Memory B cell (primary cell): ENCODE measurements at regions not wholly inside any gene's neighbourhood (a gene's known extent, or its start where the extent isn't known, plus 50 kb on each side); places are given as distances from the start of the nearest gene placed in this dataset.

Experiments
- ATAC-seq: fragments of 150-1000 bp; cut with Tn5 transposase; 2 replicates; pipeline ENCODE4 v1.10.0; 2021; ENCODE audit warnings: low read depth, mild to moderate bottlenecking, moderate library complexity
- DNase-seq, 2 donors: peaks; one replicate each; pipeline ENCODE4 v3.0.0; 2022; ENCODE audit warnings: low spot score in 2 of 2
- H3K27ac Mint-ChIP-seq: one replicate; pipeline ENCODE4 v1.8.0; 2022; ENCODE audit warnings: mild to moderate bottlenecking, moderate library complexity, mixed read lengths
- H3K27me3 Mint-ChIP-seq: one replicate; pipeline ENCODE4 v1.8.0; 2022; ENCODE audit warnings: mixed read lengths
- H3K36me3 Mint-ChIP-seq: one replicate; pipeline ENCODE4 v1.8.0; 2022; ENCODE audit warnings: mild to moderate bottlenecking, mixed read lengths
- H3K4me1 Mint-ChIP-seq: one replicate; pipeline ENCODE4 v1.8.0; 2022; ENCODE audit warnings: mixed read lengths
- H3K4me3 Mint-ChIP-seq: one replicate; pipeline ENCODE4 v1.8.0; 2022; ENCODE audit warnings: mild to moderate bottlenecking, moderate library complexity, mixed read lengths
- H3K9me3 Mint-ChIP-seq: one replicate; pipeline ENCODE4 v1.8.0; 2022; ENCODE audit warnings: mixed read lengths

DNA sequence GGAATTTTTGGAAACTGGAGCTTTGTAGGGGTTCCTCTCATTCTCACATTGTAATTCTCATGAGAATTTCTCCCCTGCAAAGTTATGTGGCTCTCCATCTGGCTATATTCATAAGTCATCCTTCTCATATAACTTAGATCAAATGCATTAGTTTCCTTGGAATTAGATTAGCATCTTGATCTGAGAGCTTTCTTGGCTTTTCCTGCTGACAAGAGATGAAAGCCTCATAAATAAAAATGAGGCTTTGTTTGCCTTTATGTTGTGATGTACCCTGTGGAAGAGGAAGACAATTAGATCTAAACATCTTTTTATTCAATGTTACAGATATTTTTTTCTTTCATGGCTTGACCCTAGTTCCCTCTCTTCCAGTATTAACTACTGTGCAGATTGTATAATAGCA lies 165.4 kb upstream of the ZPLD1 start:
- Mint-ChIP-seq H3K36me3 (no peaks in the 10 kb centered on the region), H3K4me3 (no peak overlapping the region), H3K27me3 (no peaks in the 10 kb centered on the region), H3K9me3 (peaks cover 4% of the 10 kb centered on the region), H3K4me1 (no peaks in the 10 kb centered on the region), H3K27ac (no peak overlapping the region)
- no peak for DNase-seq
- no peak for ATAC-seq

DNA sequence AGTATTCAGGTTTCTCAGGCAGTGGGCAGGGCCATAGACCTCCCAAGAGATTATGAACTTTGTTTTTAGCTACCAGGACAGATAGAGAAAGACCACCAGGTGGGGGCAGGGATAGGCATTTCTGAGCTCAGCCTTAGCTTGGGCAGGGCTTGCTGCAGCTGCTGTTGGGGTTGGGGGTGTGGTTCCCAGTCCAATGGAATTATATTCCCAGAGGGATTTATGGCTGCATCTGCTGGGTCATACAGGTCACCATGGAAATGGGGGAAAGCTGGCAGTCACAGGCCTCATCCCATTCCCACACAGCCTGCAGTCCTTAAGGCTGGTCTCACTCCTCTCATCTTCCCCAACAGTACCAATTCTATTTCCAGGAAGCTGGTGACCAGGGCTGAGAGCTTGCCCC lies 144.6 kb upstream of the ZPLD1 start:
- no peak overlapping the region for H3K27ac Mint-ChIP-seq

DNA sequence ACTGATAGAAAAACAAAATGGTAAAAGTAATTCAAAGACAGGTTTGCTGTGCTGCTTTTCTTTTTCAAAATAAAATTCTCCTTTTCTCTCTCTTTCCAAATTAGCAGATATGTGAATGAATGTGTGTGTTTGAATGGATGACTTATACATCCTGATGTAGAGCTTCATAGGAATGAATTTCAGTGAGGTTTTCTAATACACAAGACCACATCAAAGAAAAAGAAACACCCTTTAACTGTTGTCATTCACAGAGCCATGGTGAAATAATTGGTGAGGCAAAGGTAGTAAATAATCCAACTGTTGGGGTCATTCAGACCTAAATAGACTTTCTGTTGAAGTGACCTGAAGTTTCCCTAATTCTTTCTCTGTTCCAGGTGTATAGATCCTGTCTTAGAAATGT lies 139.1 kb upstream of the ZPLD1 start:
- Mint-ChIP-seq H3K36me3 (no peaks in the 10 kb centered on the region), H3K4me1 (no peaks in the 10 kb centered on the region), H3K27ac (no peak overlapping the region), H3K4me3 (no peak overlapping the region), H3K27me3 (peaks cover 9% of the 10 kb centered on the region), H3K9me3 (no peaks in the 10 kb centered on the region)
- ATAC-seq (no peak), DNase-seq (no peak)

More for the DNA sequence above, 144.6 kb upstream of the ZPLD1 start:
- H3K9me3 Mint-ChIP-seq: peaks cover 5% of the 10 kb centered on the region
- peaks cover 3% of the 10 kb centered on the region for H3K4me1 Mint-ChIP-seq
- no peak overlapping the region for H3K4me3 Mint-ChIP-seq
- no peak for DNase-seq
- peaks cover 3% of the 10 kb centered on the region for H3K36me3 Mint-ChIP-seq
- ATAC-seq: no peak
- H3K27me3 Mint-ChIP-seq: peaks cover 14% of the 10 kb centered on the region

DNA sequence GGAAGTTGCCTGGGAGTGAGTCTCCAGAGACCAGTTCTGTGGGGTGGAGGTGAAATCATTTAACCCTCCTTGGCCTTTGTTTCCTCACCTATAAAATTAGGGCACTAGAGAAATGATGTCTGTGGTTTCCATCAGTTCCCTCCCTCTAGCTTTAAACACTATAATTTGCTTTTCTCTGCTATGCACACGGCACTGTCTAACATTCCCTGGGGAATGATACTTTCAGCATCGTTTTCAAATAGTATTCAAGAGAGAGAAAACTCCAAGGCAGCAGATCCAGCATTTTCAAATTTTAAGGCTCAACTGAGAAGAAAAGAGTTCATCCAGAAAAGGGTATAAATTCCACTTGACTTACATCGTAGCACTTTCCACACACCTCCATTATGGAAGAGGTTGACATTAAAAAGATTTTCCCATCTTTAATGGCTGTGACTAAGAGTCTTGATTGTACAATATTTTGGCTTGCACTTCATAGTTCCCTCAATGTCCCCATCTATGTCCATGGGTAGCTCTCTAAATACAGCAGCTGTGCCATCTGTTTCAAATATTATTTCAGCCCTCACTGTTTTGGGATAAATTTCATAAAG lies 137.7 kb upstream of the ZPLD1 start:
- Mint-ChIP-seq H3K27ac (no peak overlapping the region), H3K27me3 (peaks cover 9% of the 10 kb centered on the region), H3K9me3 (no peaks in the 10 kb centered on the region), H3K4me3 (no peak overlapping the region), H3K4me1 (no peaks in the 10 kb centered on the region), H3K36me3 (no peaks in the 10 kb centered on the region)
- DNase-seq: no peak
- no peak for ATAC-seq

DNA sequence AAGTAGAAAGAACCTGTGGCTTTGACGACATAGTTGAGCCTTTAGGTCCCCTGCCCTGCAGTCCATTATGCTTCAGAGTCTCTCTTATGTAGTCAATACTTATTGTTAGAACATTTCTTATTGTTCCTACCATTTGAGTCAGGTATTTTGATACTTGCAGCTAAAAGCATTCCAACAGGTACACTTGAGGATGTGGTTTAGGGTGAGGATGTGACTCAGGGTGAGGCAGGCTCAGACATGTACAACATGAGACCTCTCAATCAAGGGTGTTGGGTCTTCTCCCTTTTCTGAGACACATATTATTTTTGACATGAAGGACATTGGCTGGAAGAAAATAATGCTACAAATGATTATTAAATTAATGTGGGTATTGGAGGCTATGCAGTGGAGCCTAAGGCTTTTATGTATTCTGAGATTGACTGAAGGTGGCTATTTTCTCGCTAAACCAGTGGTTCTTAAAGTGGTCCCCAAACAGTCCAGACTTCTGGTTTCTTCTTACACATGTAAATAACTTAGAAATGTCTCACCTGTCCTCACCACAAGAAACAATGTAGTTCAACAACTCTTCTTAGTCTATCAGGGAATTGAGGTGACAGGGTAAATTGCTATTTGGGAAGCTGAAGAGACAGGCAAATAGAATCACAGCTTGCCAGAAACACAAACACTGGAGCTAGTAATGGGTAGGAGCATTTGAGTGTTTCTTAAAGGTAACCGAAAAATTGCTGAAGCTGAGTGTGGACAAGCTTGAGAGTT lies 135.5 kb upstream of the ZPLD1 start:
- Mint-ChIP-seq H3K36me3 (no peaks in the 10 kb centered on the region), H3K4me1 (no peaks in the 10 kb centered on the region), H3K4me3 (no peak overlapping the region), H3K27ac (no peak overlapping the region), H3K9me3 (no peaks in the 10 kb centered on the region), H3K27me3 (peaks cover 9% of the 10 kb centered on the region)
- DNase-seq (no peak), ATAC-seq (no peak)

DNA sequence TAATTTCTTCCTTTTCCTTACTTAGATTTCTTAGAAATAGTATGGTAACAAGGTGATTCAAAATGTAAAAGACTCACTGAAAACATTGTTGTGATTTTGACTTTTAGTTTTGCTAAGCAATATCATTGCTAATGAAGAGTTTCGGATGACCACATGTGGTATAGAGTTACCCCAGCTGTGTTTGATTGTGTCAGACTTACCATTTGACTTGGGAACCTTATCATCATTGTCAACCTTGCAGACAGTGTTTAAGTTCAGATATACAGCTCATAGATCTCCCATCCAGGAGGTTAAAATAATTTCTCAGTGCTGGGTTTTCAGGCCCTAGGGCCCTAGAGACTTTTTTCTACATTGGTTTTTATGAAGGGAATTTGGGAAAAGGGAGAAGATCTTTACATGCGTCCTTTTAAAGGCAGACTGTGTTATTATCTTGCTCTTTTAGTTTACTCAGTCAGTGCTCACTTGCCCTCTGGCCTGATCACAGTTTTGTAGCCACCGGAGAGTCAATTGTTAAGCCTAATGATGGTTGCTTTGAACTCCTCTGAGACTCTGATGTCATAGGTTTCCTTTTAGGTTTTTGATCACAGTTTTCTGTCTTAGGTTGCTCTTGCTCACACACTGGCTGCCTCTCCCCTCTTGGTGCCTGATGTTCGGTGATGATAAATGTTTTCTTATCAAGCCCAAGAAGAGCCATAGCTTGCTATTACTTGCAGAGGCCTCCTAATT lies 133.5 kb upstream of the ZPLD1 start:
- Mint-ChIP-seq H3K4me1 (no peaks in the 10 kb centered on the region), H3K27me3 (peaks cover 7% of the 10 kb centered on the region), H3K9me3 (no peaks in the 10 kb centered on the region), H3K4me3 (no peak overlapping the region), H3K27ac (no peak overlapping the region), H3K36me3 (no peaks in the 10 kb centered on the region)
- no peak for DNase-seq
- no peak for ATAC-seq

DNA sequence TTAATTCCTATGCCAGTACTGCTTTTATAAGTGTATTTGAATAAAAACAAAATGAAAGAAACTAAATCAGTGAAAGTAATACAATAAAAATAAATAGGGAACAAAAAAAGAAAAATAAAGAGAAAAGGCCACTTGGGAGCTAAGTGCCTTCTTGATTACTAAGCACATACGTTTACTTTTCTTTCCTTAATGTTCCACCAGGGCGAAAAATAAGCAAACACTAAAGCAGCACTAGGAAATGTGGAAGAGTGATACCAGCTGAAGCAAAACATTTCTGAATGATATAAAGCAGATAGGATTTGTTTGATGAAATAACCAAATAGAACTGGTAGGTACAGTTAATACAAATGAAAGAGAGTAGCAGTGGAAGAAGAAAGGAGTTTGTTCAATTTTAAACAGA lies 132.8 kb upstream of the ZPLD1 start:
- no peaks in the 10 kb centered on the region for H3K36me3 Mint-ChIP-seq
- H3K27me3 Mint-ChIP-seq: peaks cover 7% of the 10 kb centered on the region
- H3K9me3 Mint-ChIP-seq: no peaks in the 10 kb centered on the region
- H3K4me1 Mint-ChIP-seq: no peaks in the 10 kb centered on the region
- no peak overlapping the region for H3K4me3 Mint-ChIP-seq
- no peak for ATAC-seq
- no peak for DNase-seq
- H3K27ac Mint-ChIP-seq: no peak overlapping the region

DNA sequence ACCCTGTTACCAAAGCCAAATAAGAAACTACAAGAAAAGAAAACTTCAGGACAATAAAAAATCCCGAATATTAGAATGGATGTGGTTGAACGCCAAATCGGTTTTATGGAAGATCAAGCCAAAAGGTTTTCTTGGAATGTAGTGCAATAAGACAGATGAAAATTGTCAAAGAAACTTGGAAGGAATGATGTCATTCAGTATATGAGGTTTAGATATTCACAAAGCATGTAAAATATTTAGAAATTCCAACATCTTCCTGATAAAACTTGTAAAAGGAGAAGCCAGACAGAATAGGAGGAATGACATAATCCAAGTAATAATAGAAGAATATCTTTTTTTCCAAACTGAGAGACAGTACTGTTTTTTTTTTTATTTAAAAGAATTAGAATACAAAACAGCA lies 130.3 kb upstream of the ZPLD1 start:
- H3K27me3 Mint-ChIP-seq: peaks cover 7% of the 10 kb centered on the region

DNA sequence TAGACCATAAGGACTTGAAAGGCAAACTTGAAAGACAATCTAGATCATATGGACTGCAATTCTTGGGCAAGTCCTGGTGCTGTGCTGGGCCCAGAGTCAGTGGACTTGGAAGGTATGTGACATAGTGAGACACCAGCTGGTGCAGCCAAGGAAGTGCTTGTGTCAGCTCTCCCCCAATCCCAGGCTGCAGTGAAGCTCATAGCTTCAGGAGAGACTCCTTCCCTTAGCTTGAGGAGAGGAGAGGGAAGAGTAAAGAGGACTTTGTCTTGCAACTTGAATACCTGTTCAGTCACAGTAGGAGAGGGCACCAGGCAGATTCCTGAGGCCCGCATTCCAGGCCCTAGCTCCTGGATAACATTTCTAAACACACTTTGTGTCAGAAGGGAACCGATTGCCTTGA lies 127.4 kb upstream of the ZPLD1 start:
- Mint-ChIP-seq H3K27me3 (peaks cover 7% of the 10 kb centered on the region), H3K36me3 (no peaks in the 10 kb centered on the region), H3K4me3 (no peak overlapping the region), H3K4me1 (no peaks in the 10 kb centered on the region), H3K27ac (no peak overlapping the region), H3K9me3 (no peaks in the 10 kb centered on the region)
- ATAC-seq: no peak
- no peak for DNase-seq

More for the DNA sequence above, 130.3 kb upstream of the ZPLD1 start:
- no peak for ATAC-seq
- no peaks in the 10 kb centered on the region for H3K36me3 Mint-ChIP-seq
- DNase-seq: no peak
- H3K27ac Mint-ChIP-seq: no peak overlapping the region
- H3K4me3 Mint-ChIP-seq: no peak overlapping the region
- H3K4me1 Mint-ChIP-seq: no peaks in the 10 kb centered on the region
- H3K9me3 Mint-ChIP-seq: no peaks in the 10 kb centered on the region

DNA sequence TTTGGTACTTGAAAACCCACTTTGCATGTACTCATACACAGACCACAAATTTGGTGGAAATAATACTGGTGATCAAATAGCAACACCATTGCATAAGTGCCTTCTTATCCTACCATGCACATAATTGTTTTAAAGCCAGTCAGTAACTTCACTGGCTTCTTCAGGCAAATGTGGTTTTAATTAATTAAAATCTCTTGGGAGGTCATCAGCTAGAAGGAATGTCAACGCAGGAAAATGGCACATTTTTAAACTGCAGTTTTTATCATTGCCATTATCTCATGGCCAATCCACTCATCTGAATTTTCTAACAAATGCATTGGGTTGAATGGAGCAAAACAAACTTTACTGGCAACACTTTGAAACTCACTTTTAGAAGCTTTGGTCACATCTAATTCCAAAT lies 105.7 kb upstream of the ZPLD1 start:
- Mint-ChIP-seq H3K36me3 (no peaks in the 10 kb centered on the region), H3K4me1 (no peaks in the 10 kb centered on the region), H3K9me3 (no peaks in the 10 kb centered on the region), H3K27ac (no peak overlapping the region), H3K4me3 (no peak overlapping the region), H3K27me3 (no peaks in the 10 kb centered on the region)
- DNase-seq (no peak), ATAC-seq (no peak)

DNA sequence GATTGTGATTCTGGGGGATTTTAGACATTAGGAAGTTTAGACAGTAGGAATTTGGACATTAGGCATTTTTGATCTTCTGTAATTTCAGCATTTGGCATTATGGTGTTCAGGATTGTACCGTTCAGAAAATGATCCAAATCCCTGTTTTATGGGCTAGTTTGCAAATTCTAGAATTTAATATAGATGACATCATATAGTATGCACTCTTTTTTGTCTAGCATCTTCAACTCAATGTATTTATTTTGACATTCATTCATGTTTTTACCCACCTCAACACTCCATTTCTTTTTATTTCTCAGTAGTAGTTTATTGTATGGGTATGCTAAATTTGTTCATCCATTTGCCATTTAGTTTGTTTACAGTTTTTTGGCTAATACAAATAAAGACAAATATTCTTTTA lies 105.3 kb upstream of the ZPLD1 start:
- no peaks in the 10 kb centered on the region for H3K9me3 Mint-ChIP-seq
- DNase-seq (no peak), ATAC-seq (no peak)
- H3K27ac Mint-ChIP-seq: no peak overlapping the region
- no peaks in the 10 kb centered on the region for H3K4me1 Mint-ChIP-seq
- H3K4me3 Mint-ChIP-seq: no peak overlapping the region
- no peaks in the 10 kb centered on the region for H3K36me3 Mint-ChIP-seq
- H3K27me3 Mint-ChIP-seq: no peaks in the 10 kb centered on the region

DNA sequence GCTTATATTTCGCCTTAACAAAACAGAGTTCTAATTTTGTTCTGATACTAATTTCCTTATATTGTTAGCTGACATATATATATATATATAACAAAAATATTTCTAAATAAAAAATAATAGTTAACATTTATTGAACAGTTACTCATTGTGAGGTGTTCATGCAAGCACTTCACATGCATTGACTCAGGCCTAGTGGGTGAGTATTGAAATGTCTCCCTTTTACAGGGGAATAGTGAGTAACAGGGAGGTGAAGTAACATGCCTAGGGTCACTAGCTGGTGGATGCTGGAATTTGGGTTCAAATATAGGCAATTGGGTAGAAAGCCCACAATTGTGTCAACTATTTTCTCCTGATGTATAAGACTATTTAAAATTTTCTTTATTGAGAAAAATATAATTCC lies 102.6 kb upstream of the ZPLD1 start:
- Mint-ChIP-seq H3K9me3 (no peaks in the 10 kb centered on the region), H3K4me1 (no peaks in the 10 kb centered on the region), H3K27ac (no peak overlapping the region), H3K27me3 (peaks cover 2% of the 10 kb centered on the region), H3K36me3 (no peaks in the 10 kb centered on the region), H3K4me3 (no peak overlapping the region)
- ATAC-seq (no peak), DNase-seq (no peak)

DNA sequence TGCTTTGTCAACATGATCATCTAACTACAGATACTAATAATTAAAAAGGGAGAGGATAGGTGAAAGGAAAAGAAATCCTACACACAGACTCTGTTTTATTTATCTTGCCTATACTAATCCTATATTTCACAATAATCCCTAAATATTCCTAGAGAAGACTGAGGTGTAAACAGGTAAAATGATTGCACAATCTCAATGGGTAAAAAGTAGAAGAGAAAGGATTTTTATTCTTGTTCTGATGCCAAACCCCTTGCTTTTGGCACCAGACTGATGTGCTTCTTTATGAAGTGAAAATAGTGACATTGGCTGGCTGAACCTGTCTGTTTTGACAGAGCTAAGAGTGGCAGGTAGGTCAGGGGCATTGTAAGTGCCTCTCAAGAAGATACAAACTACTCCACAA lies 101.9 kb upstream of the ZPLD1 start:
- no peaks in the 10 kb centered on the region for H3K36me3 Mint-ChIP-seq
- ATAC-seq: no peak
- peaks cover 2% of the 10 kb centered on the region for H3K27me3 Mint-ChIP-seq
- DNase-seq: no peak
- no peak overlapping the region for H3K4me3 Mint-ChIP-seq
- no peaks in the 10 kb centered on the region for H3K4me1 Mint-ChIP-seq
- H3K27ac Mint-ChIP-seq: no peak overlapping the region
- no peaks in the 10 kb centered on the region for H3K9me3 Mint-ChIP-seq

DNA sequence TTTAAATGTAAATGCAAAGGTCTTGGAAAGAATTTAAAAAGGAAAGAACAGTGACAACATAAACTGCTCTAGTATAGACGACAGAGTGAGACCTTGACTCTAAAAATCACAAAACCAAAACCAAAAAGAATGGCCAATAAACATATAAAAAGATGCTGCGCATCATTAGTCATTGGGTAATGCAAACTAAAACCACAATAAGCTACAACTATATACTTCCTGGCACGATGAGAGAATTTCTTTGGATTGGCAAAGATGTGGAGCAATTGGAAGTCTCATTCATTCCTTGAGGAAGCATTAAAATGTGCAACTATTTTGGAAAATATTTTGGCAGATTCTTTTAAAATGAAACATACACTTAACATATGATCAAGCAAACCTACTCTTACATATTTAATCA lies 98.7 kb upstream of the ZPLD1 start:
- peaks cover 2% of the 10 kb centered on the region for H3K27me3 Mint-ChIP-seq
- DNase-seq (no peak), ATAC-seq (no peak)
- H3K4me1 Mint-ChIP-seq: no peaks in the 10 kb centered on the region
- H3K27ac Mint-ChIP-seq: no peak overlapping the region
- no peaks in the 10 kb centered on the region for H3K9me3 Mint-ChIP-seq
- no peak overlapping the region for H3K4me3 Mint-ChIP-seq
- H3K36me3 Mint-ChIP-seq: no peaks in the 10 kb centered on the region
